OCI-LY1 (cell line): ENCODE measurements at regions not wholly inside any gene's neighbourhood (a gene's known extent, or its start where the extent isn't known, plus 50 kb on each side); places are given as distances from the start of the nearest gene placed in this dataset.
"Not testable (repeated sequence)": the region's sequence is repeated elsewhere in the genome, so short reads cannot be mapped to it uniquely, and the experiment has no call there.

ENCODE experiments used
- H2AFZ ChIP-seq: fragments of 200-600 bp; sonication (generic), shearing (Covaris generic); 2 replicates; pipeline ENCODE4 v1.6.0; 2014; ENCODE audit warnings: antibody characterized with exemption, mild to moderate bottlenecking, low read length
- H3F3A ChIP-seq: fragments of 200-600 bp; sonication (generic), shearing (Covaris generic); 2 replicates; pipeline ENCODE4 v1.6.0; 2014; ENCODE audit warnings: mild to moderate bottlenecking, antibody characterized with exemption, low read length, moderate library complexity; ENCODE audit not compliant: insufficient read depth
- H3K27ac ChIP-seq: fragments of 200-600 bp; sonication (generic); 2 replicates; pipeline ENCODE4 v1.5.1; 2014; ENCODE audit warnings: low read length, mixed run types, mild to moderate bottlenecking, low read depth; ENCODE audit not compliant: poor library complexity, severe bottlenecking
- H3K27me3 ChIP-seq: fragments of 200-600 bp; sonication (generic); 2 replicates; pipeline ENCODE4 v1.6.0; 2014; ENCODE audit warnings: antibody characterized with exemption, mild to moderate bottlenecking, low read length, moderate library complexity; ENCODE audit not compliant: insufficient read depth
- H3K36me3 ChIP-seq: fragments of 200-600 bp; sonication (generic); 2 replicates; pipeline ENCODE4 v1.6.1; 2014; ENCODE audit warnings: mild to moderate bottlenecking, antibody characterized with exemption, low read length, moderate library complexity, mixed read lengths; ENCODE audit not compliant: insufficient read depth
- H3K4me1 ChIP-seq: fragments of 200-600 bp; sonication (generic); 2 replicates; pipeline ENCODE4 v1.5.1; 2014; ENCODE audit warnings: mild to moderate bottlenecking, low read length, moderate library complexity; ENCODE audit not compliant: insufficient read depth, severe bottlenecking
- H3K4me2 ChIP-seq: fragments of 200-600 bp; sonication (generic), shearing (Covaris generic); 2 replicates; pipeline ENCODE4 v1.6.1; 2014; ENCODE audit warnings: low read length
- H3K4me3 ChIP-seq: fragments of 200-600 bp; sonication (generic); 2 replicates; pipeline ENCODE4 v1.5.1; 2014; ENCODE audit warnings: low read length, low read depth, mild to moderate bottlenecking, mixed read lengths; ENCODE audit not compliant: poor library complexity, severe bottlenecking
- H3K79me2 ChIP-seq: fragments of 200-600 bp; shearing (Covaris generic); 2 replicates; pipeline ENCODE4 v1.6.1; 2016; ENCODE audit warnings: mixed run types, low read length, mixed read lengths; ENCODE audit not compliant: insufficient read depth
- H3K9ac ChIP-seq: fragments of 200-600 bp; sonication (generic), shearing (Covaris generic); 2 replicates; pipeline ENCODE4 v1.6.1; 2014; ENCODE audit warnings: mild to moderate bottlenecking, low read length, mixed read lengths
- H3K9me2 ChIP-seq: fragments of 200-600 bp; sonication (generic), shearing (Covaris generic); 2 replicates; pipeline ENCODE4 v1.6.1; 2014; ENCODE audit warnings: low read depth, mild to moderate bottlenecking, low read length, mixed read lengths
- H3K9me3 ChIP-seq: fragments of 200-600 bp; shearing (Covaris generic); 2 replicates; pipeline ENCODE4 v1.6.1; 2014; ENCODE audit warnings: low read length, mixed read lengths
- H4K20me1 ChIP-seq: fragments of 200-600 bp; sonication (generic), shearing (Covaris generic); 2 replicates; pipeline ENCODE4 v1.6.0; 2016; ENCODE audit warnings: mild to moderate bottlenecking, low read length; ENCODE audit not compliant: insufficient read depth
- CTCF ChIP-seq: fragments of 200-600 bp; sonication (generic), shearing (Covaris generic); IDR thresholded peaks from 2 replicates; pipeline ENCODE4 v1.5.1; 2017; ENCODE audit warnings: mild to moderate bottlenecking, antibody characterized with exemption, low read length, moderate library complexity, mixed read lengths
- EZH2 ChIP-seq: fragments of 200-600 bp; sonication (generic), shearing (Covaris generic); IDR thresholded peaks from 2 replicates; pipeline ENCODE4 v1.8.0; 2017; ENCODE audit warnings: borderline replicate concordance, mixed run types, mild to moderate bottlenecking, antibody characterized with exemption, low read length, moderate library complexity, mixed read lengths

GRCh38 chr4:66372706-66373105 is 702.4 kb upstream of the EPHA5 start:
- Histone ChIP-seq H3K79me2 (no peaks in the 10 kb centered on the region), H2AFZ (no peak overlapping the region), H3K4me3 (no peak overlapping the region), H3F3A (no peaks in the 10 kb centered on the region), H3K4me1 (no peaks in the 10 kb centered on the region), H4K20me1 (no peaks in the 10 kb centered on the region), H3K9me3 (no peaks in the 10 kb centered on the region), H3K27ac (no peak overlapping the region), H3K9ac (no peak overlapping the region), H3K9me2 (no peaks in the 10 kb centered on the region), H3K36me3 (no peaks in the 10 kb centered on the region), H3K4me2 (no peak overlapping the region), H3K27me3 (no peaks in the 10 kb centered on the region)
- no peak for TF ChIP-seq CTCF
- no peak for TF ChIP-seq EZH2

GRCh38 chr4:66367043-66367660 is 696.9 kb upstream of the EPHA5 start:
- H3K4me2 ChIP-seq = no peak overlapping the region
- no peak overlapping the region for H3K4me3 ChIP-seq
- no peak overlapping the region for H3K27ac ChIP-seq
- H3K27me3 ChIP-seq = no peaks in the 10 kb centered on the region
- no peak overlapping the region for H2AFZ ChIP-seq
- no peaks in the 10 kb centered on the region for H3K79me2 ChIP-seq
- no peak overlapping the region for H3K9ac ChIP-seq
- no peaks in the 10 kb centered on the region for H4K20me1 ChIP-seq
- no peaks in the 10 kb centered on the region for H3K4me1 ChIP-seq
- H3F3A ChIP-seq = no peaks in the 10 kb centered on the region
- H3K9me2 ChIP-seq = no peaks in the 10 kb centered on the region
- no peaks in the 10 kb centered on the region for H3K9me3 ChIP-seq
- TF ChIP-seq CTCF (no peak), EZH2 (no peak)
- no peaks in the 10 kb centered on the region for H3K36me3 ChIP-seq

GRCh38 chr4:66360395-66360794 is 690.1 kb upstream of the EPHA5 start:
- not testable (repeated sequence) for H3K27me3 ChIP-seq

GRCh38 chr4:66357316-66357715 is 687.0 kb upstream of the EPHA5 start:
- Histone ChIP-seq H3K4me1 (no peaks in the 10 kb centered on the region), H3K9me2 (no peaks in the 10 kb centered on the region), H4K20me1 (no peaks in the 10 kb centered on the region), H3K4me2 (no peak overlapping the region), H3K27me3 (no peaks in the 10 kb centered on the region), H3K9ac (no peak overlapping the region), H3K36me3 (no peaks in the 10 kb centered on the region), H3K27ac (no peak overlapping the region), H3K9me3 (no peaks in the 10 kb centered on the region), H2AFZ (no peak overlapping the region), H3K4me3 (no peak overlapping the region), H3K79me2 (no peaks in the 10 kb centered on the region), H3F3A (no peaks in the 10 kb centered on the region)
- TF ChIP-seq CTCF = no peak
- TF ChIP-seq EZH2 = no peak

More at GRCh38 chr4:66360395-66360794, 690.1 kb upstream of the EPHA5 start:
- H4K20me1 ChIP-seq, H3K9ac ChIP-seq, H3K9me2 ChIP-seq, H3K27ac ChIP-seq, H3K36me3 ChIP-seq, H3K4me1 ChIP-seq, H3K79me2 ChIP-seq, H3K4me3 ChIP-seq, H3K4me2 ChIP-seq, H3F3A ChIP-seq, H2AFZ ChIP-seq, H3K9me3 ChIP-seq: not testable (repeated sequence)
